Transverse colon (tissue), 4 donors: ENCODE measurements at regions not wholly inside any gene's neighbourhood (a gene's known extent, or its start where the extent isn't known, plus 50 kb on each side); places are given as distances from the start of the nearest gene placed in this dataset.

Experiments used
- EP300 ChIP-seq: sonication (generic); formaldehyde crosslinking; IDR thresholded peaks from one replicate; pipeline ENCODE4 v1.6.1; 2017; ENCODE audit warnings: antibody characterized with exemption, low read depth
- POLR2A ChIP-seq: fragments of 450-650 bp; IDR thresholded peaks from one replicate; pipeline ENCODE4 v1.6.1; 2016; ENCODE audit warnings: antibody characterized with exemption, mild to moderate bottlenecking, moderate library complexity
- POLR2AphosphoS5 ChIP-seq, 3 donors: sonication (generic); formaldehyde crosslinking; IDR thresholded peaks; one replicate each; pipeline ENCODE4 v1.6.1; 2016; ENCODE audit warnings: antibody characterized with exemption in 3 of 3
- TF ChIP-seq, protein P1 (sequence below), 5 experiments: fragments of 200-600 bp in 3 of 5; fragments of 450-650 bp in 2 of 5; sonication (generic) in 3 of 5; IDR thresholded peaks; 1 replicate in 2 of 5; 2 replicates in 3 of 5; pipeline ENCODE4 v1.5.1; 2016 to 2017; ENCODE audit warnings: antibody characterized with exemption in 5 of 5, inconsistent platforms in 3 of 5, mild to moderate bottlenecking in 2 of 5, moderate library complexity in 1 of 5

DNA sequence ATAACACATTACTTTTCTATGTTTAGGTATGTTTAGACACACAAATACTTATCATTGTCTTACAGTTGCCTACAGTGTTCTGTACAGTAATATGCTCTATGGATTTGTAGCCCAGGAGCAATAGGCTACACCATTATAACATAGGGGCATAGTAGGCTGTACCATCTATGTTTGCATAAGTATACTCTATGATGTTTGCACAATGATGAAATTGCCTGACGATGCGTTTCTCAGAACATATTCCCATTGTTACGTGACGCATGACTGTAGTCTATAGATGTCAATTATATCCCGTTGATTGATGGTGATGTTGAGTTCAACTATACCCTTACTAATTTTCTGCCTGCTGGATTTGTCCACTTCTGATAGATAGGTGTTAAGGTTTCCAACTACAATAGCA is 139.4 kb upstream of the PFN2 start:
- TF ChIP-seq, protein P1, sequence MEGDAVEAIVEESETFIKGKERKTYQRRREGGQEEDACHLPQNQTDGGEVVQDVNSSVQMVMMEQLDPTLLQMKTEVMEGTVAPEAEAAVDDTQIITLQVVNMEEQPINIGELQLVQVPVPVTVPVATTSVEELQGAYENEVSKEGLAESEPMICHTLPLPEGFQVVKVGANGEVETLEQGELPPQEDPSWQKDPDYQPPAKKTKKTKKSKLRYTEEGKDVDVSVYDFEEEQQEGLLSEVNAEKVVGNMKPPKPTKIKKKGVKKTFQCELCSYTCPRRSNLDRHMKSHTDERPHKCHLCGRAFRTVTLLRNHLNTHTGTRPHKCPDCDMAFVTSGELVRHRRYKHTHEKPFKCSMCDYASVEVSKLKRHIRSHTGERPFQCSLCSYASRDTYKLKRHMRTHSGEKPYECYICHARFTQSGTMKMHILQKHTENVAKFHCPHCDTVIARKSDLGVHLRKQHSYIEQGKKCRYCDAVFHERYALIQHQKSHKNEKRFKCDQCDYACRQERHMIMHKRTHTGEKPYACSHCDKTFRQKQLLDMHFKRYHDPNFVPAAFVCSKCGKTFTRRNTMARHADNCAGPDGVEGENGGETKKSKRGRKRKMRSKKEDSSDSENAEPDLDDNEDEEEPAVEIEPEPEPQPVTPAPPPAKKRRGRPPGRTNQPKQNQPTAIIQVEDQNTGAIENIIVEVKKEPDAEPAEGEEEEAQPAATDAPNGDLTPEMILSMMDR (IDR thresholded peaks at IDR 0.05) = no peak
- TF ChIP-seq POLR2A (no peak), POLR2AphosphoS5 (IDR thresholded peaks at IDR 0.05) (no peak), EP300 (no peak)
